ENCODE measurements at regions not wholly inside any gene's neighbourhood (a gene's known extent, or its start where the extent isn't known, plus 50 kb on each side); places are given as distances from the start of the nearest gene placed in this dataset.
"Not testable (repeated sequence)": the region's sequence is repeated elsewhere in the genome, so short reads cannot be mapped to it uniquely, and the experiment has no call there.

GRCh38 chr7:91383053-91383904 is 119.0 kb downstream of the FZD1 start:
- Histone ChIP-seq H3K36me3 (no peaks in the 10 kb centered on the region), H3K27ac (no peak overlapping the region), H3K9ac (no peak overlapping the region), H3K4me1 (peaks cover 0 to 27% (median 2%) of the 10 kb centered on the region in 10 experiments; a peak in 8 of 20 replicates), H3K9me3 (replicated peaks in 1 of 11) (peaks cover 0 to 10% (median 0%) of the 10 kb centered on the region in 11 experiments; a peak in 5 of 22 replicates), H3K27me3 (no peaks in the 10 kb centered on the region), H3K4me2 (no peak overlapping the region), H4K20me1 (no peaks in the 10 kb centered on the region), H3K4me3 (no peak overlapping the region)
- no peak for TF ChIP-seq Cebpa-rat (IDR thresholded peaks at IDR 0.05)

GRCh38 chr7:91383905-91384274 is 119.7 kb downstream of the FZD1 start:
- Histone ChIP-seq H3K4me3 (no peak overlapping the region), H3K9me3 (replicated peaks in 1 of 11) (peaks cover 0 to 16% (median 0%) of the 10 kb centered on the region in 11 experiments; a peak in 5 of 22 replicates), H3K4me2 (no peak overlapping the region), H3K36me3 (no peaks in the 10 kb centered on the region), H4K20me1 (no peaks in the 10 kb centered on the region), H3K27me3 (no peaks in the 10 kb centered on the region), H3K9ac (no peak overlapping the region), H3K27ac (no peak overlapping the region), H3K4me1 (peaks cover 0 to 21% (median 2%) of the 10 kb centered on the region in 10 experiments; a peak in 8 of 20 replicates)
- no peak for TF ChIP-seq Cebpa-rat (IDR thresholded peaks at IDR 0.05)

GRCh38 chr7:91394757-91395156 is 130.5 kb downstream of the FZD1 start:
- not testable (repeated sequence) for H4K20me1 ChIP-seq; H3K27me3 ChIP-seq; H3K4me2 ChIP-seq; H3K9me3 ChIP-seq (replicated peaks in 1 of 11); H3K4me1 ChIP-seq; H3K36me3 ChIP-seq; H3K4me3 ChIP-seq; H3K9ac ChIP-seq; H3K27ac ChIP-seq

- H3K27ac ChIP-seq; H3K4me3 ChIP-seq; H3K9ac ChIP-seq; H3K4me1 ChIP-seq; H3K4me2 ChIP-seq; H3K9me3 ChIP-seq (replicated peaks in 1 of 11); H4K20me1 ChIP-seq; H3K27me3 ChIP-seq; H3K36me3 ChIP-seq: not testable (repeated sequence)
These were observed 131.1 kb downstream of the FZD1 start for GRCh38 chr7:91395313-91395712.

- no peak for TF ChIP-seq Cebpa-rat (IDR thresholded peaks at IDR 0.05)
- Histone ChIP-seq H3K4me1 (no peaks in the 10 kb centered on the region), H3K27me3 (no peaks in the 10 kb centered on the region), H3K36me3 (no peaks in the 10 kb centered on the region), H4K20me1 (no peaks in the 10 kb centered on the region), H3K9me3 (replicated peaks in 1 of 11) (0 out of 22 replicates have a peak, but pooled peaks cover 0 to 6% (median 0%) of the 10 kb centered on the region in 11 experiments), H3K4me2 (no peak overlapping the region), H3K9ac (no peak overlapping the region), H3K27ac (no peak overlapping the region), H3K4me3 (no peak overlapping the region)
These were observed 132.9 kb downstream of the FZD1 start for GRCh38 chr7:91397096-91397495.

- no peak overlapping the region for H3K9ac ChIP-seq
- 0 out of 22 replicates have a peak, but pooled peaks cover 0 to 7% (median 0%) of the 10 kb centered on the region in 11 experiments for H3K9me3 ChIP-seq (replicated peaks in 1 of 11)
- H3K4me1 ChIP-seq = no peaks in the 10 kb centered on the region
- H3K4me3 ChIP-seq = no peak overlapping the region
- no peaks in the 10 kb centered on the region for H4K20me1 ChIP-seq
- no peak for TF ChIP-seq Cebpa-rat (IDR thresholded peaks at IDR 0.05)
- H3K27me3 ChIP-seq = no peaks in the 10 kb centered on the region
- no peaks in the 10 kb centered on the region for H3K36me3 ChIP-seq
- no peak overlapping the region for H3K27ac ChIP-seq
- H3K4me2 ChIP-seq = no peak overlapping the region
These were observed 133.4 kb downstream of the FZD1 start for GRCh38 chr7:91397612-91398011.

GRCh38 chr7:91398341-91398740 is 134.1 kb downstream of the FZD1 start:
- Histone ChIP-seq H3K4me3 (no peak overlapping the region), H4K20me1 (no peaks in the 10 kb centered on the region), H3K9ac (no peak overlapping the region), H3K27ac (no peak overlapping the region), H3K36me3 (no peaks in the 10 kb centered on the region), H3K4me1 (no peaks in the 10 kb centered on the region), H3K4me2 (no peak overlapping the region), H3K9me3 (replicated peaks in 1 of 11) (0 out of 22 replicates have a peak, but pooled peaks cover 0 to 7% (median 0%) of the 10 kb centered on the region in 11 experiments), H3K27me3 (no peaks in the 10 kb centered on the region)
- no peak for TF ChIP-seq Cebpa-rat (IDR thresholded peaks at IDR 0.05)

- Histone ChIP-seq H4K20me1 (no peaks in the 10 kb centered on the region), H3K27me3 (no peaks in the 10 kb centered on the region), H3K4me1 (no peaks in the 10 kb centered on the region), H3K36me3 (no peaks in the 10 kb centered on the region), H3K9ac (no peak overlapping the region), H3K9me3 (replicated peaks in 1 of 11) (0 out of 22 replicates have a peak, but pooled peaks cover 0 to 7% (median 0%) of the 10 kb centered on the region in 11 experiments), H3K4me2 (no peak overlapping the region), H3K27ac (no peak overlapping the region), H3K4me3 (no peak overlapping the region)
- TF ChIP-seq Cebpa-rat (IDR thresholded peaks at IDR 0.05) = no peak
These were observed 141.0 kb downstream of the FZD1 start for GRCh38 chr7:91405092-91405788.

GRCh38 chr7:91405873-91406272 is 141.6 kb downstream of the FZD1 start:
- H3K4me3 ChIP-seq; H3K4me1 ChIP-seq; H3K27me3 ChIP-seq; H3K9me3 ChIP-seq (replicated peaks in 1 of 11); H3K27ac ChIP-seq; H3K36me3 ChIP-seq; H4K20me1 ChIP-seq; H3K9ac ChIP-seq; H3K4me2 ChIP-seq: not testable (repeated sequence)

- no peaks in the 10 kb centered on the region for H3K9me3 ChIP-seq (replicated peaks in 1 of 11)
- no peak overlapping the region for H3K4me3 ChIP-seq
These were observed 143.7 kb downstream of the FZD1 start for GRCh38 chr7:91407942-91408341.

More at GRCh38 chr7:91407942-91408341, 143.7 kb downstream of the FZD1 start:
- Histone ChIP-seq H3K27ac (no peak overlapping the region), H3K9ac (no peak overlapping the region), H3K36me3 (no peaks in the 10 kb centered on the region), H4K20me1 (no peaks in the 10 kb centered on the region), H3K4me2 (no peak overlapping the region), H3K27me3 (no peaks in the 10 kb centered on the region), H3K4me1 (peaks cover 0 to 10% (median 0%) of the 10 kb centered on the region in 10 experiments; a peak in 2 of 20 replicates)
- TF ChIP-seq Cebpa-rat (IDR thresholded peaks at IDR 0.05) = no peak

Measured in BLaER1 treated with 17β-estradiol and CSF1 and Interleukin-3, amounts not matched to agents 10 nM and 100 nM (cell line).